H9 (cell line): ENCODE measurements at regions not wholly inside any gene's neighbourhood (a gene's known extent, or its start where the extent isn't known, plus 50 kb on each side); places are given as distances from the start of the nearest gene placed in this dataset.

Experiments
- DNase-seq: peaks from one replicate; pipeline ENCODE4 v3.0.0-alpha.2; 2017
- H2AFZ ChIP-seq: one replicate; pipeline ENCODE4 v1.6.1; 2013; ENCODE audit warnings: mild to moderate bottlenecking, low read length, control low read depth, moderate library complexity
- H2AK5ac ChIP-seq: 2 replicates; pipeline ENCODE4 v1.6.1; 2013; ENCODE audit warnings: low read length, control low read depth, mixed read lengths; ENCODE audit not compliant: insufficient read length
- H2BK120ac ChIP-seq: one replicate; pipeline ENCODE4 v1.6.1; 2013; ENCODE audit warnings: low read depth, mild to moderate bottlenecking, low read length, control low read depth, inconsistent platforms; ENCODE audit not compliant: poor library complexity, severe bottlenecking
- H2BK12ac ChIP-seq: 2 replicates; pipeline ENCODE4 v1.6.1; 2013; ENCODE audit warnings: low read length, control low read depth, mixed read lengths, low read depth; ENCODE audit not compliant: insufficient read length
- H2BK15ac ChIP-seq: 2 replicates; pipeline ENCODE4 v1.6.1; 2013; ENCODE audit warnings: low read depth, low read length, control low read depth
- H2BK20ac ChIP-seq: one replicate; pipeline ENCODE4 v1.6.1; 2013; ENCODE audit warnings: low read depth, mild to moderate bottlenecking, low read length, control low read depth, inconsistent platforms; ENCODE audit not compliant: poor library complexity, severe bottlenecking
- H2BK5ac ChIP-seq: 2 replicates; pipeline ENCODE4 v1.6.1; 2013; ENCODE audit warnings: low read length, control low read depth, mixed read lengths; ENCODE audit not compliant: insufficient read length
- H3K14ac ChIP-seq: 2 replicates; pipeline ENCODE4 v1.6.1; 2013; ENCODE audit warnings: low read length, control low read depth; ENCODE audit not compliant: insufficient read depth
- H3K18ac ChIP-seq: 2 replicates; pipeline ENCODE4 v1.6.1; 2013; ENCODE audit warnings: low read depth, mild to moderate bottlenecking, mixed read lengths, low read length, control low read depth; ENCODE audit not compliant: insufficient read length
- H3K23ac ChIP-seq: 2 replicates; pipeline ENCODE4 v1.6.1; 2013; ENCODE audit warnings: low read length, control low read depth, mixed read lengths, low read depth; ENCODE audit not compliant: insufficient read length
- H3K23me2 ChIP-seq: 2 replicates; pipeline ENCODE4 v1.6.1; 2013; ENCODE audit warnings: low read depth, mild to moderate bottlenecking, mixed read lengths, low read length, control low read depth; ENCODE audit not compliant: insufficient read length, poor library complexity, severe bottlenecking
- H3K27ac ChIP-seq: 2 replicates; pipeline ENCODE4 v1.5.1; 2013; ENCODE audit warnings: low read length, control low read depth, mixed read lengths, low read depth; ENCODE audit not compliant: insufficient read length
- H3K27me3 ChIP-seq: 2 replicates; pipeline ENCODE4 v1.6.1; 2013; ENCODE audit warnings: low read length, control low read depth, inconsistent platforms; ENCODE audit not compliant: insufficient read depth
- H3K4ac ChIP-seq: 2 replicates; pipeline ENCODE4 v1.6.1; 2013; ENCODE audit warnings: low read depth, mild to moderate bottlenecking, control low read depth, inconsistent platforms, low read length, moderate library complexity
- H3K4me1 ChIP-seq: 2 replicates; pipeline ENCODE4 v1.6.1; 2013; ENCODE audit warnings: low read length, control low read depth, inconsistent platforms; ENCODE audit not compliant: insufficient read depth
- H3K4me2 ChIP-seq: 2 replicates; pipeline ENCODE4 v1.6.1; 2013; ENCODE audit warnings: low read length, control low read depth, mixed read lengths; ENCODE audit not compliant: insufficient read length, insufficient read depth
- H3K56ac ChIP-seq: 2 replicates; pipeline ENCODE4 v1.6.1; 2013; ENCODE audit warnings: low read depth, mild to moderate bottlenecking, mixed read lengths, low read length, control low read depth; ENCODE audit not compliant: insufficient read length
- H3K79me1 ChIP-seq: 2 replicates; pipeline ENCODE4 v1.6.1; 2013; ENCODE audit warnings: low read depth, mild to moderate bottlenecking, moderate library complexity, low read length, control low read depth, inconsistent platforms; ENCODE audit not compliant: insufficient read depth, poor library complexity, severe bottlenecking
- H3K79me2 ChIP-seq: 2 replicates; pipeline ENCODE4 v1.6.1; 2013; ENCODE audit warnings: low read length, control low read depth, inconsistent platforms; ENCODE audit not compliant: insufficient read depth
- H3K9ac ChIP-seq: 2 replicates; pipeline ENCODE4 v1.6.1; 2013; ENCODE audit warnings: low read length, control low read depth, mixed read lengths; ENCODE audit not compliant: insufficient read length; ENCODE audit errors: extremely low read depth
- H3K9me3 ChIP-seq: one replicate; pipeline ENCODE4 v1.6.1; 2013; ENCODE audit warnings: low read depth, low read length, inconsistent platforms; ENCODE audit not compliant: control insufficient read depth
- H3T11ph ChIP-seq: one replicate; pipeline ENCODE4 v1.6.1; 2013; ENCODE audit warnings: mild to moderate bottlenecking, low read length, control low read depth, inconsistent platforms
- H4K20me1 ChIP-seq: one replicate; pipeline ENCODE4 v1.6.1; 2013; ENCODE audit not compliant: control insufficient read depth, insufficient read length, insufficient read depth
- H4K5ac ChIP-seq: 2 replicates; pipeline ENCODE4 v1.6.1; 2013; ENCODE audit warnings: low read depth, mild to moderate bottlenecking, mixed read lengths, low read length, control low read depth; ENCODE audit not compliant: insufficient read length
- H4K8ac ChIP-seq: replicated peaks from 2 replicates; pipeline ENCODE4 v1.6.1; 2013; ENCODE audit warnings: low read length, control low read depth, mixed read lengths, low read depth; ENCODE audit not compliant: insufficient read length
- H4K91ac ChIP-seq: 2 replicates; pipeline ENCODE4 v1.6.1; 2013; ENCODE audit warnings: low read depth, mild to moderate bottlenecking, moderate library complexity, mixed read lengths, low read length, control low read depth; ENCODE audit not compliant: insufficient read length
- H3K27ac Mint-ChIP-seq, 3 experiments: 2 replicates in 2 of 3; 3 replicates in 1 of 3; pipeline ENCODE4 v1.8.0; 2020 to 2021; ENCODE audit warnings: mixed read lengths in 3 of 3, mild to moderate bottlenecking in 1 of 3, moderate library complexity in 1 of 3
- H3K27me3 Mint-ChIP-seq: 2 replicates; pipeline ENCODE4 v1.8.0; 2021; ENCODE audit warnings: low read depth, mild to moderate bottlenecking, moderate library complexity, mixed read lengths
- H3K36me3 Mint-ChIP-seq, 3 experiments: 2 replicates in 2 of 3; 3 replicates in 1 of 3; pipeline ENCODE4 v1.8.0; 2020 to 2021; ENCODE audit warnings: low read depth in 3 of 3, mixed read lengths in 3 of 3; ENCODE audit not compliant: insufficient read depth in 1 of 3
- H3K4me1 Mint-ChIP-seq, 2 experiments: 2 replicates each; pipeline ENCODE4 v1.8.0; 2020; ENCODE audit warnings: mixed read lengths in 2 of 2
- H3K4me3 Mint-ChIP-seq, 2 experiments: 2 replicates in 1 of 2; 3 replicates in 1 of 2; pipeline ENCODE4 v1.8.0; 2020 to 2021; ENCODE audit warnings: mild to moderate bottlenecking in 2 of 2, mixed read lengths in 2 of 2, moderate library complexity in 1 of 2
- H3K9me3 Mint-ChIP-seq, 2 experiments: 2 replicates in 1 of 2; 3 replicates in 1 of 2; pipeline ENCODE4 v1.8.0; 2020; ENCODE audit warnings: mild to moderate bottlenecking in 2 of 2, mixed read lengths in 2 of 2, moderate library complexity in 1 of 2
- CTCF ChIP-seq: fragments of 200-600 bp; sonication (generic); conservative IDR thresholded peaks from 3 replicates; pipeline ENCODE4 v1.8.0; 2021; ENCODE audit warnings: antibody characterized with exemption, mild to moderate bottlenecking
- WGBS: extraction: QIAGEN DNeasy Blood & Tissue Kit; methylation state at CpG from one replicate; pipeline ENCODE4 v1.1.7; 2013; ENCODE audit warnings: missing lambda C conversion rate, low lambda C conversion rate, mixed read lengths; ENCODE audit not compliant: insufficient read length; ENCODE audit errors: extremely low coverage; 5-methylcytosine and 5-hydroxymethylcytosine counted together

GRCh38 chr2:67923696-67924095, 139.1 kb downstream of the C1D start:
- Histone ChIP-seq H3K9me3 (no peaks in the 10 kb centered on the region), H3K9ac (no peak overlapping the region), H3K27ac (no peak overlapping the region), H3K4me1 (peaks cover 5% of the 10 kb centered on the region; the same call in 1 of the 2 replicates), H4K20me1 (no peaks in the 10 kb centered on the region), H3K23ac (no peak overlapping the region), H4K8ac (no peak overlapping the region), H2BK12ac (no peak overlapping the region), H2BK5ac (no peak overlapping the region), H3K4me2 (no peak overlapping the region), H2AK5ac (no peak overlapping the region), H3K79me1 (no peaks in the 10 kb centered on the region), H3K23me2 (peaks cover 4% of the 10 kb centered on the region), H4K91ac (no peak overlapping the region), H4K5ac (no peak overlapping the region), H3K14ac (no peak overlapping the region), H3T11ph (no peak overlapping the region), H3K79me2 (no peaks in the 10 kb centered on the region), H3K56ac (no peak overlapping the region), H3K18ac (no peak overlapping the region), H2AFZ (no peak overlapping the region), H2BK120ac (no peak overlapping the region), H3K27me3 (no peaks in the 10 kb centered on the region; the same call in 1 of the 2 replicates), H2BK15ac (no peak overlapping the region), H3K4ac (no peak overlapping the region), H2BK20ac (no peak overlapping the region)
- DNase-seq = no peak
- no peak overlapping the region for H3K4me3 Mint-ChIP-seq
- no peak overlapping the region; a peak in 1 of 7 replicates for H3K27ac Mint-ChIP-seq
- peaks cover 0 to 4% of the 10 kb centered on the region in 2 experiments; a peak in 3 of 5 replicates for H3K9me3 Mint-ChIP-seq
- peaks cover 58% of the 10 kb centered on the region in 2 experiments for H3K4me1 Mint-ChIP-seq
- WGBS = no CpG with 5 or more reads among the region's 4 CpGs
- H3K27me3 Mint-ChIP-seq = peaks cover 4% of the 10 kb centered on the region; the same call in 1 of the 2 replicates
- TF ChIP-seq CTCF = no peak
- peaks cover 0 to 4% (median 3%) of the 10 kb centered on the region in 3 experiments; a peak in 2 of 7 replicates for H3K36me3 Mint-ChIP-seq
